H9 (cell line): ENCODE measurements at regions not wholly inside any gene's neighbourhood (a gene's known extent, or its start where the extent isn't known, plus 50 kb on each side); places are given as distances from the start of the nearest gene placed in this dataset.

Experiments used
- DNase-seq: peaks from one replicate; pipeline ENCODE4 v3.0.0-alpha.2; 2017
- H2AFZ ChIP-seq: one replicate; pipeline ENCODE4 v1.6.1; 2013; ENCODE audit warnings: mild to moderate bottlenecking, low read length, control low read depth, moderate library complexity
- H2AK5ac ChIP-seq: 2 replicates; pipeline ENCODE4 v1.6.1; 2013; ENCODE audit warnings: low read length, control low read depth, mixed read lengths; ENCODE audit not compliant: insufficient read length
- H2BK120ac ChIP-seq: one replicate; pipeline ENCODE4 v1.6.1; 2013; ENCODE audit warnings: low read depth, mild to moderate bottlenecking, low read length, control low read depth, inconsistent platforms; ENCODE audit not compliant: poor library complexity, severe bottlenecking
- H2BK12ac ChIP-seq: 2 replicates; pipeline ENCODE4 v1.6.1; 2013; ENCODE audit warnings: low read length, control low read depth, mixed read lengths, low read depth; ENCODE audit not compliant: insufficient read length
- H2BK15ac ChIP-seq: 2 replicates; pipeline ENCODE4 v1.6.1; 2013; ENCODE audit warnings: low read depth, low read length, control low read depth
- H2BK20ac ChIP-seq: one replicate; pipeline ENCODE4 v1.6.1; 2013; ENCODE audit warnings: low read depth, mild to moderate bottlenecking, low read length, control low read depth, inconsistent platforms; ENCODE audit not compliant: poor library complexity, severe bottlenecking
- H2BK5ac ChIP-seq: 2 replicates; pipeline ENCODE4 v1.6.1; 2013; ENCODE audit warnings: low read length, control low read depth, mixed read lengths; ENCODE audit not compliant: insufficient read length
- H3K14ac ChIP-seq: 2 replicates; pipeline ENCODE4 v1.6.1; 2013; ENCODE audit warnings: low read length, control low read depth; ENCODE audit not compliant: insufficient read depth
- H3K18ac ChIP-seq: 2 replicates; pipeline ENCODE4 v1.6.1; 2013; ENCODE audit warnings: low read depth, mild to moderate bottlenecking, mixed read lengths, low read length, control low read depth; ENCODE audit not compliant: insufficient read length
- H3K23ac ChIP-seq: 2 replicates; pipeline ENCODE4 v1.6.1; 2013; ENCODE audit warnings: low read length, control low read depth, mixed read lengths, low read depth; ENCODE audit not compliant: insufficient read length
- H3K23me2 ChIP-seq: 2 replicates; pipeline ENCODE4 v1.6.1; 2013; ENCODE audit warnings: low read depth, mild to moderate bottlenecking, mixed read lengths, low read length, control low read depth; ENCODE audit not compliant: insufficient read length, poor library complexity, severe bottlenecking
- H3K27ac ChIP-seq: 2 replicates; pipeline ENCODE4 v1.5.1; 2013; ENCODE audit warnings: low read length, control low read depth, mixed read lengths, low read depth; ENCODE audit not compliant: insufficient read length
- H3K27me3 ChIP-seq: 2 replicates; pipeline ENCODE4 v1.6.1; 2013; ENCODE audit warnings: low read length, control low read depth, inconsistent platforms; ENCODE audit not compliant: insufficient read depth
- H3K4ac ChIP-seq: 2 replicates; pipeline ENCODE4 v1.6.1; 2013; ENCODE audit warnings: low read depth, mild to moderate bottlenecking, control low read depth, inconsistent platforms, low read length, moderate library complexity
- H3K4me1 ChIP-seq: 2 replicates; pipeline ENCODE4 v1.6.1; 2013; ENCODE audit warnings: low read length, control low read depth, inconsistent platforms; ENCODE audit not compliant: insufficient read depth
- H3K4me2 ChIP-seq: 2 replicates; pipeline ENCODE4 v1.6.1; 2013; ENCODE audit warnings: low read length, control low read depth, mixed read lengths; ENCODE audit not compliant: insufficient read length, insufficient read depth
- H3K56ac ChIP-seq: 2 replicates; pipeline ENCODE4 v1.6.1; 2013; ENCODE audit warnings: low read depth, mild to moderate bottlenecking, mixed read lengths, low read length, control low read depth; ENCODE audit not compliant: insufficient read length
- H3K79me1 ChIP-seq: 2 replicates; pipeline ENCODE4 v1.6.1; 2013; ENCODE audit warnings: low read depth, mild to moderate bottlenecking, moderate library complexity, low read length, control low read depth, inconsistent platforms; ENCODE audit not compliant: insufficient read depth, poor library complexity, severe bottlenecking
- H3K79me2 ChIP-seq: 2 replicates; pipeline ENCODE4 v1.6.1; 2013; ENCODE audit warnings: low read length, control low read depth, inconsistent platforms; ENCODE audit not compliant: insufficient read depth
- H3K9ac ChIP-seq: 2 replicates; pipeline ENCODE4 v1.6.1; 2013; ENCODE audit warnings: low read length, control low read depth, mixed read lengths; ENCODE audit not compliant: insufficient read length; ENCODE audit errors: extremely low read depth
- H3K9me3 ChIP-seq: one replicate; pipeline ENCODE4 v1.6.1; 2013; ENCODE audit warnings: low read depth, low read length, inconsistent platforms; ENCODE audit not compliant: control insufficient read depth
- H3T11ph ChIP-seq: one replicate; pipeline ENCODE4 v1.6.1; 2013; ENCODE audit warnings: mild to moderate bottlenecking, low read length, control low read depth, inconsistent platforms
- H4K20me1 ChIP-seq: one replicate; pipeline ENCODE4 v1.6.1; 2013; ENCODE audit not compliant: control insufficient read depth, insufficient read length, insufficient read depth
- H4K5ac ChIP-seq: 2 replicates; pipeline ENCODE4 v1.6.1; 2013; ENCODE audit warnings: low read depth, mild to moderate bottlenecking, mixed read lengths, low read length, control low read depth; ENCODE audit not compliant: insufficient read length
- H4K8ac ChIP-seq: replicated peaks from 2 replicates; pipeline ENCODE4 v1.6.1; 2013; ENCODE audit warnings: low read length, control low read depth, mixed read lengths, low read depth; ENCODE audit not compliant: insufficient read length
- H4K91ac ChIP-seq: 2 replicates; pipeline ENCODE4 v1.6.1; 2013; ENCODE audit warnings: low read depth, mild to moderate bottlenecking, moderate library complexity, mixed read lengths, low read length, control low read depth; ENCODE audit not compliant: insufficient read length
- H3K27ac Mint-ChIP-seq, 3 experiments: 2 replicates in 2 of 3; 3 replicates in 1 of 3; pipeline ENCODE4 v1.8.0; 2020 to 2021; ENCODE audit warnings: mixed read lengths in 3 of 3, mild to moderate bottlenecking in 1 of 3, moderate library complexity in 1 of 3
- H3K27me3 Mint-ChIP-seq: 2 replicates; pipeline ENCODE4 v1.8.0; 2021; ENCODE audit warnings: low read depth, mild to moderate bottlenecking, moderate library complexity, mixed read lengths
- H3K36me3 Mint-ChIP-seq, 3 experiments: 2 replicates in 2 of 3; 3 replicates in 1 of 3; pipeline ENCODE4 v1.8.0; 2020 to 2021; ENCODE audit warnings: low read depth in 3 of 3, mixed read lengths in 3 of 3; ENCODE audit not compliant: insufficient read depth in 1 of 3
- H3K4me1 Mint-ChIP-seq, 2 experiments: 2 replicates each; pipeline ENCODE4 v1.8.0; 2020; ENCODE audit warnings: mixed read lengths in 2 of 2
- H3K4me3 Mint-ChIP-seq, 2 experiments: 2 replicates in 1 of 2; 3 replicates in 1 of 2; pipeline ENCODE4 v1.8.0; 2020 to 2021; ENCODE audit warnings: mild to moderate bottlenecking in 2 of 2, mixed read lengths in 2 of 2, moderate library complexity in 1 of 2
- H3K9me3 Mint-ChIP-seq, 2 experiments: 2 replicates in 1 of 2; 3 replicates in 1 of 2; pipeline ENCODE4 v1.8.0; 2020; ENCODE audit warnings: mild to moderate bottlenecking in 2 of 2, mixed read lengths in 2 of 2, moderate library complexity in 1 of 2
- WGBS: extraction: QIAGEN DNeasy Blood & Tissue Kit; methylation state at CpG from one replicate; pipeline ENCODE4 v1.1.7; 2013; ENCODE audit warnings: missing lambda C conversion rate, low lambda C conversion rate, mixed read lengths; ENCODE audit not compliant: insufficient read length; ENCODE audit errors: extremely low coverage; 5-methylcytosine and 5-hydroxymethylcytosine counted together
- TF ChIP-seq, protein P1 (sequence below): fragments of 200-600 bp; sonication (generic); conservative IDR thresholded peaks from 3 replicates; pipeline ENCODE4 v1.8.0; 2021; ENCODE audit warnings: antibody characterized with exemption, mild to moderate bottlenecking

DNA sequence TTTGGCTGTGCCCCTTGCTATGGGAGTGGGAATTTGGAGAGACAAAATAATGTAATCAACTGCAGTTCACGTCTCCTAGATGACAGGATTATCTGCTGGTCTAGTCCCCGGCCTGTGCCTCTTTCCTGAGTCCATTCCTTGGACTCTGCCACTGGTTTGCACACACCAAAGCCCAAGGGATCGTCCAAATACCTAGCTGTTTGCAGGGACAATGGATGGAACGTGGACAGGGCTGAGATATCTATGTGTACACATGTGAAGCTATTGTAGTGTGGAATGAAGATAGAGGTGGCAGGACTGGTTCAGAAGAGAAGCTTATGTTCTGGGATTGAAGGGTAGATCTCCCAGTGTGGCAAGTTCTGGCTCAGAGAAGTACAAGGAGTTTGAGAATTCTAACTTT, 198.3 kb upstream of the PITX2 start:
- H3K14ac ChIP-seq: no peak overlapping the region
- H3K9me3 ChIP-seq: no peaks in the 10 kb centered on the region
- Mint-ChIP-seq H3K27ac (no peak overlapping the region), H3K4me3 (no peak overlapping the region), H3K9me3 (peaks cover 2 to 4% of the 10 kb centered on the region in 2 experiments; a peak in 3 of 5 replicates), H3K36me3 (peaks cover 0 to 2% (median 0%) of the 10 kb centered on the region in 3 experiments; a peak in 1 of 7 replicates), H3K4me1 (no peaks in the 10 kb centered on the region), H3K27me3 (no peaks in the 10 kb centered on the region)
- no peak overlapping the region for H2BK120ac ChIP-seq
- no peak overlapping the region for H2BK15ac ChIP-seq
- no peak overlapping the region for H4K5ac ChIP-seq
- TF ChIP-seq, protein P1, sequence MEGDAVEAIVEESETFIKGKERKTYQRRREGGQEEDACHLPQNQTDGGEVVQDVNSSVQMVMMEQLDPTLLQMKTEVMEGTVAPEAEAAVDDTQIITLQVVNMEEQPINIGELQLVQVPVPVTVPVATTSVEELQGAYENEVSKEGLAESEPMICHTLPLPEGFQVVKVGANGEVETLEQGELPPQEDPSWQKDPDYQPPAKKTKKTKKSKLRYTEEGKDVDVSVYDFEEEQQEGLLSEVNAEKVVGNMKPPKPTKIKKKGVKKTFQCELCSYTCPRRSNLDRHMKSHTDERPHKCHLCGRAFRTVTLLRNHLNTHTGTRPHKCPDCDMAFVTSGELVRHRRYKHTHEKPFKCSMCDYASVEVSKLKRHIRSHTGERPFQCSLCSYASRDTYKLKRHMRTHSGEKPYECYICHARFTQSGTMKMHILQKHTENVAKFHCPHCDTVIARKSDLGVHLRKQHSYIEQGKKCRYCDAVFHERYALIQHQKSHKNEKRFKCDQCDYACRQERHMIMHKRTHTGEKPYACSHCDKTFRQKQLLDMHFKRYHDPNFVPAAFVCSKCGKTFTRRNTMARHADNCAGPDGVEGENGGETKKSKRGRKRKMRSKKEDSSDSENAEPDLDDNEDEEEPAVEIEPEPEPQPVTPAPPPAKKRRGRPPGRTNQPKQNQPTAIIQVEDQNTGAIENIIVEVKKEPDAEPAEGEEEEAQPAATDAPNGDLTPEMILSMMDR: no peak
- H2BK5ac ChIP-seq: no peak overlapping the region
- no peaks in the 10 kb centered on the region for H3K79me2 ChIP-seq
- H3K27ac ChIP-seq: no peak overlapping the region
- H3K56ac ChIP-seq: no peak overlapping the region
- H3K79me1 ChIP-seq: no peaks in the 10 kb centered on the region
- no peak overlapping the region for H3K23ac ChIP-seq
- H2AK5ac ChIP-seq: no peak overlapping the region
- H3T11ph ChIP-seq: no peak overlapping the region
- H2AFZ ChIP-seq: no peak overlapping the region
- H4K91ac ChIP-seq: no peak overlapping the region
- H4K8ac ChIP-seq: no peak overlapping the region
- no peak overlapping the region for H3K9ac ChIP-seq
- no peak for DNase-seq
- no peaks in the 10 kb centered on the region for H4K20me1 ChIP-seq
- H2BK12ac ChIP-seq: no peak overlapping the region
- no peak overlapping the region for H2BK20ac ChIP-seq
- no peaks in the 10 kb centered on the region for H3K23me2 ChIP-seq
- no CpG with 5 or more reads among the region's 4 CpGs for WGBS
- no peak overlapping the region for H3K18ac ChIP-seq
- no peak overlapping the region for H3K4me2 ChIP-seq
- H3K4me1 ChIP-seq: no peaks in the 10 kb centered on the region
- H3K27me3 ChIP-seq: no peaks in the 10 kb centered on the region
- H3K4ac ChIP-seq: no peak overlapping the region
